Smooth muscle cell (in vitro differentiated cells): ENCODE measurements at regions not wholly inside any gene's neighbourhood (a gene's known extent, or its start where the extent isn't known, plus 50 kb on each side); places are given as distances from the start of the nearest gene placed in this dataset.
"Not testable (repeated sequence)": the region's sequence is repeated elsewhere in the genome, so short reads cannot be mapped to it uniquely, and the experiment has no call there.

Experiments used
- DNase-seq: peaks from one replicate; lab custom pipeline; 2025; ENCODE audit not compliant: unreplicated experiment; lab: John Stamatoyannopoulos, UW
- H2AFZ ChIP-seq: fragments of 200-600 bp; sonication (generic); 2 replicates; pipeline ENCODE4 v1.6.0; 2016; ENCODE audit warnings: antibody characterized with exemption, low read depth, mild to moderate bottlenecking
- H3F3A ChIP-seq: fragments of 200-600 bp; sonication (generic); 2 replicates; pipeline ENCODE4 v1.6.0; 2017; ENCODE audit warnings: antibody characterized with exemption, low read depth
- H3K27ac ChIP-seq: fragments of 200-600 bp; sonication (generic); 2 replicates; pipeline ENCODE4 v1.5.1; 2016; ENCODE audit warnings: low read depth, mild to moderate bottlenecking
- H3K27me3 ChIP-seq: fragments of 200-600 bp; sonication (generic); 2 replicates; pipeline ENCODE4 v1.6.1; 2016; ENCODE audit warnings: low read depth, mild to moderate bottlenecking
- H3K36me3 ChIP-seq: fragments of 200-600 bp; sonication (generic); 2 replicates; pipeline ENCODE4 v1.5.1; 2016; ENCODE audit warnings: low read depth
- H3K4me1 ChIP-seq: fragments of 200-600 bp; sonication (generic); 2 replicates; pipeline ENCODE4 v1.5.1; 2016; ENCODE audit warnings: low read depth
- H3K4me2 ChIP-seq: fragments of 200-600 bp; sonication (generic); 2 replicates; pipeline ENCODE4 v1.6.0; 2016; ENCODE audit warnings: mild to moderate bottlenecking
- H3K4me3 ChIP-seq: fragments of 200-600 bp; sonication (generic); 2 replicates; pipeline ENCODE4 v1.5.1; 2016; ENCODE audit warnings: mild to moderate bottlenecking
- H3K79me2 ChIP-seq: fragments of 200-600 bp; sonication (generic); 2 replicates; pipeline ENCODE4 v1.6.0; 2016; ENCODE audit warnings: low read depth, mild to moderate bottlenecking
- H3K9ac ChIP-seq: fragments of 200-600 bp; sonication (generic); 2 replicates; pipeline ENCODE4 v1.6.0; 2016; ENCODE audit warnings: low read depth
- H3K9me3 ChIP-seq: fragments of 200-600 bp; sonication (generic); replicated peaks from 2 replicates; pipeline ENCODE4 v1.5.1; 2016; ENCODE audit warnings: low read depth
- H4K20me1 ChIP-seq: fragments of 200-600 bp; sonication (generic); 2 replicates; pipeline ENCODE4 v1.6.0; 2016; ENCODE audit warnings: low read depth
- CTCF ChIP-seq: fragments of 200-600 bp; sonication (generic); IDR thresholded peaks from 2 replicates; pipeline ENCODE4 v1.5.1; 2017; ENCODE audit warnings: borderline replicate concordance, mild to moderate bottlenecking, antibody characterized with exemption; ENCODE audit not compliant: insufficient read depth, poor library complexity, severe bottlenecking
- WGBS: methylation state at CpG from one replicate; pipeline ENCODE4 v1.1.7; 2016; ENCODE audit warnings: low lambda C conversion rate; 5-methylcytosine and 5-hydroxymethylcytosine counted together

DNA sequence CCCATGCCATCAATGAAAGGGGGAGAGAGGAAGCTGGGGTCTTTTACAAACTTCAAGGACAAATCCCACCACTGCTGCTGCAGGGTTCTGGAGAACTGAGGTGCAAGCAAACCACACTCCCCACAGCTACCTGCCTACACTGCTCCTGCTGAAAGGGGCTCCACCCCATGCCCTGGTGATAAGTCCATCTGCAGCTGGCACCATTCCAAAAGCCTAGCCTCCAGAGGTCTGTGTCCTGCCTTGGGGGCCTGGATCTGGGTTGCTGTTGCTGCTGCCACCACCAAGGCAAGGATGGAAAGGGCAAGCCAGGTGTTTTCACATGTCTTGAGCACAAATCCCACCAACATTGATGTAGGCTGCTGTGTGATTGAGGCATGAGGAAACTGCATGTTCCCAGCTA is 97.4 kb upstream of the UBE2E3 start:
- Histone ChIP-seq H3K4me2 (no peak overlapping the region), H3K9me3 (no peaks in the 10 kb centered on the region), H3K27ac (no peak overlapping the region), H3K36me3 (no peaks in the 10 kb centered on the region), H3K9ac (no peak overlapping the region), H3K27me3 (no peaks in the 10 kb centered on the region), H3F3A (no peaks in the 10 kb centered on the region), H3K4me3 (no peak overlapping the region), H2AFZ (no peak overlapping the region), H3K79me2 (no peaks in the 10 kb centered on the region), H3K4me1 (no peaks in the 10 kb centered on the region), H4K20me1 (no peaks in the 10 kb centered on the region)
- DNase-seq: no peak
- TF ChIP-seq CTCF: no peak

DNA sequence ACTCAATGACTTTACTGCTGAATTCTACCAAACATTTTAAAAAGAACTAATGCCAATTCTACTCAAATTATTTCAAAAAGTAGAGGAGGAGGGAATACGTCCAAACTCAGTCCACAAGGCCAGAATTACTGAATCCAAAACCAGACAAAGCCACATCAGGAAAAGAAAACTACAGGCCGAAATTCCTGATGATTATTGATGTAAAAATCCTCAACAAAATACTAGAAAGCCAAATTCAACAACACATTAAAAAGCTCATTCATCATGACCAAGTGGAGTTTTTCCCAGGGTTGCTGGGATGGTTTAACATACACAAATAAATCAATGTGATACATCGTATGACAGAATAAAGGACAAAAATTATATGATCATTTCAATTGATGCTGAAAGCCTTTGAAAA is 103.9 kb upstream of the UBE2E3 start:
- Histone ChIP-seq H4K20me1 (no peaks in the 10 kb centered on the region), H3K79me2 (no peaks in the 10 kb centered on the region), H3K4me3 (no peak overlapping the region), H3K27me3 (no peaks in the 10 kb centered on the region), H3K9ac (no peak overlapping the region), H3K4me1 (no peaks in the 10 kb centered on the region), H3K9me3 (no peaks in the 10 kb centered on the region), H3K36me3 (no peaks in the 10 kb centered on the region), H3F3A (no peaks in the 10 kb centered on the region), H2AFZ (no peak overlapping the region), H3K4me2 (no peak overlapping the region), H3K27ac (no peak overlapping the region)
- 33% methylated on average over 3 of the region's 3 CpGs for WGBS
- no peak for DNase-seq
- no peak for TF ChIP-seq CTCF

GRCh38 chr2:180873219-180873618 is 107.2 kb upstream of the UBE2E3 start:
- no peak for TF ChIP-seq CTCF
- Histone ChIP-seq H3K4me3 (no peak overlapping the region), H3K9me3 (no peaks in the 10 kb centered on the region), H3K4me2 (no peak overlapping the region), H2AFZ (no peak overlapping the region), H3K4me1 (no peaks in the 10 kb centered on the region), H4K20me1 (no peaks in the 10 kb centered on the region), H3F3A (no peaks in the 10 kb centered on the region), H3K36me3 (no peaks in the 10 kb centered on the region), H3K79me2 (no peaks in the 10 kb centered on the region), H3K27me3 (no peaks in the 10 kb centered on the region), H3K27ac (no peak overlapping the region), H3K9ac (no peak overlapping the region)
- no peak for DNase-seq
- WGBS: 94% methylated on average over 21 of the region's 30 CpGs

GRCh38 chr2:180872781-180873180 is 107.6 kb upstream of the UBE2E3 start:
- not testable (repeated sequence) for H3K4me3 ChIP-seq, H3K4me2 ChIP-seq, H3K9me3 ChIP-seq, H3K9ac ChIP-seq, H2AFZ ChIP-seq, H3K4me1 ChIP-seq, H3K27me3 ChIP-seq, H3F3A ChIP-seq, H3K36me3 ChIP-seq, H3K79me2 ChIP-seq, DNase-seq, H3K27ac ChIP-seq, H4K20me1 ChIP-seq
- WGBS: 95% methylated on average over 8 of the region's 8 CpGs
